Type B pancreatic cell (in vitro differentiated cells): ENCODE measurements at regions not wholly inside any gene's neighbourhood (a gene's known extent, or its start where the extent isn't known, plus 50 kb on each side); places are given as distances from the start of the nearest gene placed in this dataset.

ENCODE experiments used
- DNase-seq: peaks from one replicate; pipeline ENCODE4 v3.0.0; 2021; ENCODE audit warnings: mixed read lengths; ENCODE audit not compliant: unreplicated experiment; ENCODE audit errors: extremely low spot score
- H3K27ac Mint-ChIP-seq: 2 replicates; pipeline ENCODE4 v1.8.0; 2021; ENCODE audit warnings: mild to moderate bottlenecking, mixed read lengths
- H3K27me3 Mint-ChIP-seq: 2 replicates; pipeline ENCODE4 v1.8.0; 2021; ENCODE audit warnings: mixed read lengths
- H3K36me3 Mint-ChIP-seq: 2 replicates; pipeline ENCODE4 v1.8.0; 2021; ENCODE audit warnings: mixed read lengths
- H3K4me1 Mint-ChIP-seq: one replicate; pipeline ENCODE4 v1.8.0; 2021; ENCODE audit warnings: mixed read lengths; ENCODE audit not compliant: unreplicated experiment
- H3K4me3 Mint-ChIP-seq: 2 replicates; pipeline ENCODE4 v1.8.0; 2021; ENCODE audit warnings: mild to moderate bottlenecking, mixed read lengths
- H3K9me3 Mint-ChIP-seq: 2 replicates; pipeline ENCODE4 v1.8.0; 2021; ENCODE audit warnings: mixed read lengths
- TF ChIP-seq, protein P1 (sequence below): fragments of 200-600 bp; sonication (generic); conservative IDR thresholded peaks from 2 replicates; pipeline ENCODE4 v1.5.0; 2021; ENCODE audit warnings: antibody characterized with exemption, mild to moderate bottlenecking

DNA sequence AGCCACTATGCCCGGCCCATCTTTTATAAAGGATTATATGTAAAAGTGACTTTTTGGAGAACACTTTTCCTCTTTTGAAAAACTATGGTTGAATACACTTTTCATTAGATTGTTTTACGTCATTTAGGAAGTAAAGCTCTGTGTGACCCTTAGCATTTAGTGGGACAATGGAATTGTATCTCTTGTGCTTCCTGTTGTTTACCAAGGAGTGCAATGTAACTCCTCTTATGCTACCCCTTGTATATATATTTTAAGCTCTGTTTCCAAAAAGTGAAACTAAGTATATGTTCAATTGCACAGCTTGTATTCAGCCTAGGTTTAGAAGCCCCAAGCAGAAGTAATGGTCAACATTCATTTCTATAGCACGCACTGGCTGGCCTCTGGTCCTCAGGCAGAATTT, 183.1 kb upstream of the CITED2 start:
- Mint-ChIP-seq H3K4me3 (no peak overlapping the region), H3K9me3 (peaks cover 2% of the 10 kb centered on the region), H3K27ac (no peak overlapping the region), H3K36me3 (no peaks in the 10 kb centered on the region), H3K4me1 (no peaks in the 10 kb centered on the region), H3K27me3 (no peaks in the 10 kb centered on the region)
- DNase-seq, result no peak
- TF ChIP-seq, protein P1, sequence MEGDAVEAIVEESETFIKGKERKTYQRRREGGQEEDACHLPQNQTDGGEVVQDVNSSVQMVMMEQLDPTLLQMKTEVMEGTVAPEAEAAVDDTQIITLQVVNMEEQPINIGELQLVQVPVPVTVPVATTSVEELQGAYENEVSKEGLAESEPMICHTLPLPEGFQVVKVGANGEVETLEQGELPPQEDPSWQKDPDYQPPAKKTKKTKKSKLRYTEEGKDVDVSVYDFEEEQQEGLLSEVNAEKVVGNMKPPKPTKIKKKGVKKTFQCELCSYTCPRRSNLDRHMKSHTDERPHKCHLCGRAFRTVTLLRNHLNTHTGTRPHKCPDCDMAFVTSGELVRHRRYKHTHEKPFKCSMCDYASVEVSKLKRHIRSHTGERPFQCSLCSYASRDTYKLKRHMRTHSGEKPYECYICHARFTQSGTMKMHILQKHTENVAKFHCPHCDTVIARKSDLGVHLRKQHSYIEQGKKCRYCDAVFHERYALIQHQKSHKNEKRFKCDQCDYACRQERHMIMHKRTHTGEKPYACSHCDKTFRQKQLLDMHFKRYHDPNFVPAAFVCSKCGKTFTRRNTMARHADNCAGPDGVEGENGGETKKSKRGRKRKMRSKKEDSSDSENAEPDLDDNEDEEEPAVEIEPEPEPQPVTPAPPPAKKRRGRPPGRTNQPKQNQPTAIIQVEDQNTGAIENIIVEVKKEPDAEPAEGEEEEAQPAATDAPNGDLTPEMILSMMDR, result no peak

GRCh38 chr6:139556532-139556931, 182.1 kb upstream of the CITED2 start:
- Mint-ChIP-seq H3K4me1 (peaks cover 4% of the 10 kb centered on the region), H3K36me3 (no peaks in the 10 kb centered on the region), H3K27me3 (no peaks in the 10 kb centered on the region), H3K9me3 (peaks cover 3% of the 10 kb centered on the region), H3K4me3 (no peak overlapping the region), H3K27ac (no peak overlapping the region)
- TF ChIP-seq, protein P1, result no peak
- no peak for DNase-seq

- H3K4me1 Mint-ChIP-seq, result peaks cover 11% of the 10 kb centered on the region
- H3K36me3 Mint-ChIP-seq, result no peaks in the 10 kb centered on the region
- TF ChIP-seq, protein P1, result no peak
- H3K9me3 Mint-ChIP-seq, result peaks cover 3% of the 10 kb centered on the region
- H3K27ac Mint-ChIP-seq, result no peak overlapping the region
- H3K27me3 Mint-ChIP-seq, result no peaks in the 10 kb centered on the region
- DNase-seq, result no peak
- no peak overlapping the region for H3K4me3 Mint-ChIP-seq
Measured at GRCh38 chr6:139553916-139554315, 179.5 kb upstream of the CITED2 start.

- TF ChIP-seq, protein P1, result no peak
- Mint-ChIP-seq H3K9me3 (peaks cover 3% of the 10 kb centered on the region), H3K27ac (no peak overlapping the region), H3K4me3 (no peak overlapping the region), H3K27me3 (no peaks in the 10 kb centered on the region), H3K4me1 (peaks cover 28% of the 10 kb centered on the region), H3K36me3 (no peaks in the 10 kb centered on the region)
- DNase-seq, result no peak
Measured at GRCh38 chr6:139551376-139551775, 176.9 kb upstream of the CITED2 start.

DNA sequence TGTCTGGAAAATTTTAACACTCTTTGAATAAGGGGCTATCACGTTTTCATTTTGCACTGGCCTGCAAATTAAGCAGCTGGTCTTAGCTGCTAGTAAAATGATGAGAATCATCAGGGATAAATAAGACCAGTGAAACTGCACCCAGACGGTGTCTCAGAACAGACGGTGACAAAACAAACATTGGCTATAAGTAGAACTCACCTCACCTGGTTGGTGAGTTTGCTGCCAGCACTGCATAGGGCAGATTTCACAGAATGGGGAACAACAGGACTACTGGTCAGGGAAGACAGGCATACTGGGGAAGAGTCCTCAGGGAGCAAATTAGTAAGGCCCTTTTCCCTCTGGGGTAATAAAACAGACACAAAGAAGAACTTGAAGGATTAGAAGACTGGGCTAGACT, 175.9 kb upstream of the CITED2 start:
- Mint-ChIP-seq H3K9me3 (peaks cover 3% of the 10 kb centered on the region), H3K4me3 (no peak overlapping the region), H3K27ac (no peak overlapping the region), H3K36me3 (no peaks in the 10 kb centered on the region), H3K4me1 (peaks cover 38% of the 10 kb centered on the region), H3K27me3 (no peaks in the 10 kb centered on the region)
- no peak for DNase-seq
- TF ChIP-seq, protein P1, result no peak

DNA sequence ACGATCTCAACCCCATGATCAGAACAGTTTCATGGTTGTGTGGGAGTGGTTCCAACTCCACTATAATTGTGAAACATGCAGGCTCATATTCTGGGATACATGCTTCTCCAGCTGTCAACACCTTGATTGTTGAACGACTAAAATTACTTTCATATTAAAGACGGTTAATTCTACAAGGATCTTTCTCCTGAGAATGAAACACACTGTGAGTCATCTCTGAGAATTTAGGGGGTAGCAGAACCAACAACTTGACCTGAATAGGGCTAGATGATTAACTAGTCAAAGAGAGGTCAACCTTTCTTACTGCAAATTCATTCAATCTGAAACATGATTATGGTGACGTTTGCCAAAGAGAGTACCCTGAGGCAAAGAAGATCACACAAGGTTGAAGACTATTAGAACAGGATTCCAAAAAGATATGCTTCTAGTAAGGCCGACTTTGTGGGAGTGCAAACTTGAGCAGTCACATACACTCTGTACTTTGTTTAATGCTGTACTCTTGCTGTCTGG, 175.2 kb upstream of the CITED2 start:
- Mint-ChIP-seq H3K4me3 (no peak overlapping the region), H3K4me1 (peaks cover 45% of the 10 kb centered on the region), H3K36me3 (no peaks in the 10 kb centered on the region), H3K27ac (no peak overlapping the region), H3K27me3 (no peaks in the 10 kb centered on the region), H3K9me3 (peaks cover 3% of the 10 kb centered on the region)
- TF ChIP-seq, protein P1, result no peak
- no peak for DNase-seq
